CD14-positive monocyte (primary cell): ENCODE measurements at regions not wholly inside any gene's neighbourhood (a gene's known extent, or its start where the extent isn't known, plus 50 kb on each side); places are given as distances from the start of the nearest gene placed in this dataset.

Source experiments
- DNase-seq, 3 donors: peaks; one replicate each; pipeline ENCODE4 v3.0.0-alpha.2; 2011 to 2022
- H2AFZ ChIP-seq: 2 replicates; pipeline ENCODE4 v1.6.0; 2012; ENCODE audit warnings: mild to moderate bottlenecking, low read depth, low read length, inconsistent platforms; ENCODE audit not compliant: insufficient read depth, poor library complexity, severe bottlenecking
- H3K27ac ChIP-seq, 2 donors: 1 replicate in 1 of 2; 2 replicates in 1 of 2; pipeline ENCODE4 v1.5.1; 2012 to 2013; ENCODE audit warnings: low read length in 2 of 2, control low read depth in 1 of 2, inconsistent platforms in 1 of 2, low read depth in 1 of 2, mild to moderate bottlenecking in 1 of 2
- H3K27me3 ChIP-seq, 2 donors: one replicate each; pipeline versions ENCODE4 v1.6.0 to v1.6.1; 2011 to 2013; ENCODE audit warnings: low read length in 2 of 2; ENCODE audit not compliant: control insufficient read depth in 2 of 2, insufficient read depth in 2 of 2
- H3K36me3 ChIP-seq, 2 donors: replicated peaks in 1 of 2; 1 replicate in 1 of 2; 2 replicates in 1 of 2; pipeline versions ENCODE4 v1.5.1 to v1.6.1; 2012 to 2013; ENCODE audit warnings: low read length in 2 of 2, control low read depth in 1 of 2, inconsistent platforms in 1 of 2, mild to moderate bottlenecking in 1 of 2; ENCODE audit not compliant: insufficient read depth in 2 of 2, control insufficient read depth in 1 of 2
- H3K4me1 ChIP-seq, 2 donors: 1 replicate in 1 of 2; 2 replicates in 1 of 2; pipeline versions ENCODE4 v1.5.1 to v1.6.1; 2012 to 2013; ENCODE audit warnings: low read length in 2 of 2, control low read depth in 1 of 2, inconsistent platforms in 1 of 2, mild to moderate bottlenecking in 1 of 2, moderate library complexity in 1 of 2; ENCODE audit not compliant: insufficient read depth in 2 of 2, control insufficient read depth in 1 of 2
- H3K4me2 ChIP-seq: replicated peaks from 2 replicates; pipeline ENCODE3; 2012; ENCODE audit warnings: low read length, moderate library complexity, mild to moderate bottlenecking; ENCODE audit not compliant: poor library complexity, severe bottlenecking; ENCODE audit errors: extremely low read depth
- H3K4me3 ChIP-seq, 3 experiments: fragments of 200-600 bp in 1 of 3; sonication (generic) in 1 of 3; replicated peaks in 1 of 3; 1 replicate in 2 of 3; 2 replicates in 1 of 3; pipeline ENCODE4 v1.5.1; 2011 to 2013; ENCODE audit warnings: low read length in 3 of 3, mild to moderate bottlenecking in 3 of 3, control low read depth in 2 of 3, low read depth in 2 of 3, inconsistent platforms in 1 of 3, moderate library complexity in 1 of 3
- H3K79me2 ChIP-seq: 2 replicates; pipeline ENCODE4 v1.6.0; 2012; ENCODE audit warnings: mild to moderate bottlenecking, control low read depth, inconsistent platforms, low read length, moderate library complexity; ENCODE audit not compliant: insufficient read depth
- H3K9ac ChIP-seq: 2 replicates; pipeline ENCODE4 v1.6.0; 2017; ENCODE audit warnings: low read length, mild to moderate bottlenecking; ENCODE audit not compliant: insufficient read depth, poor library complexity, severe bottlenecking
- H3K9me3 ChIP-seq, 2 donors: replicated peaks in 1 of 2; 1 replicate in 1 of 2; 2 replicates in 1 of 2; pipeline versions ENCODE4 v1.5.1 to v1.6.1; 2012 to 2013; ENCODE audit warnings: low read length in 2 of 2, control low read depth in 1 of 2; ENCODE audit not compliant: control insufficient read depth in 1 of 2, insufficient read depth in 1 of 2
- H4K20me1 ChIP-seq: 2 replicates; pipeline ENCODE4 v1.6.0; 2012; ENCODE audit warnings: mild to moderate bottlenecking, low read length, control low read depth, moderate library complexity; ENCODE audit not compliant: insufficient read depth
- H3K27ac Mint-ChIP-seq, 7 donors: one replicate each; pipeline ENCODE4 v1.8.0; 2020; ENCODE audit warnings: mild to moderate bottlenecking in 7 of 7, mixed read lengths in 7 of 7, moderate library complexity in 6 of 7, inconsistent platforms in 2 of 7
- H3K27me3 Mint-ChIP-seq, 3 donors: one replicate each; pipeline ENCODE4 v1.8.0; 2021 to 2022; ENCODE audit warnings: low read depth in 3 of 3, mild to moderate bottlenecking in 3 of 3, mixed read lengths in 3 of 3, moderate library complexity in 3 of 3, inconsistent platforms in 1 of 3
- H3K36me3 Mint-ChIP-seq, 2 donors: one replicate each; pipeline ENCODE4 v1.8.0; 2020; ENCODE audit warnings: mixed read lengths in 2 of 2, inconsistent platforms in 1 of 2, mild to moderate bottlenecking in 1 of 2
- H3K4me1 Mint-ChIP-seq: one replicate; pipeline ENCODE4 v1.8.0; 2020; ENCODE audit warnings: mild to moderate bottlenecking, mixed read lengths
- H3K4me3 Mint-ChIP-seq, 2 donors: one replicate each; pipeline ENCODE4 v1.8.0; 2020; ENCODE audit warnings: mild to moderate bottlenecking in 2 of 2, mixed read lengths in 2 of 2, moderate library complexity in 1 of 2
- H3K9me3 Mint-ChIP-seq, 7 donors: one replicate each; pipeline ENCODE4 v1.8.0; 2020 to 2022; ENCODE audit warnings: mixed read lengths in 7 of 7, mild to moderate bottlenecking in 6 of 7, moderate library complexity in 6 of 7, inconsistent platforms in 2 of 7
- WGBS: methylation state at CpG from one replicate; pipeline ENCODE4 v1.1.5; 2013; ENCODE audit warnings: missing lambda C conversion rate; ENCODE audit not compliant: insufficient coverage; 5-methylcytosine and 5-hydroxymethylcytosine counted together
- intact Hi-C, 2 donors: fragments of 100-400 bp; cut with micrococcal nuclease; formaldehyde crosslinking; loops; one replicate each; pipeline versions ENCODE4 v1.15.0 to v1.15.1; 2023
- TF ChIP-seq, protein P1 (sequence below): fragments of 200-600 bp; IDR thresholded peaks from one replicate; pipeline ENCODE4 v1.8.0; 2022; ENCODE audit warnings: antibody characterized with exemption, mild to moderate bottlenecking

DNA sequence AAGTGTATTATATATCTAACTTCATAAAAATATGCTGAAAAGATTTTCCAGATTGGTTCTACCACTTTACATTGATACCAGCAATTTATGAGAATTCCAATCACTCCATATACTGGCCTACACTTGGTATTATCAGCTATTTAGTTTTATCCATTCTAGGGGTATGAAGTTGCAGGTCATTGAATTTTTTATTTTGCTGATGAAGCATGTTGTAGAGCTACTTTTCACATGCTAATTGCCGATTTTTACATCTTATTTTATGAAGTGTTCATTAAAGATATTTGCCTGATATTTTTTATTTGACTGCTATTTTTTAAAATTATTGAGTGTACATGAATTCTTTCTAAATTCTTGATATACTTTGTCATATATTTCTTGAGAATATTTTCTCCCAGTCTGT, 542.1 kb downstream of the ADCYAP1 start:
- Histone ChIP-seq H3K9ac (no peak overlapping the region), H3K27ac (no peak overlapping the region), H3K4me2 (no peak overlapping the region), H3K9me3 (peaks cover 13 to 14% of the 10 kb centered on the region in 2 donors), H4K20me1 (no peaks in the 10 kb centered on the region), H3K4me1 (no peaks in the 10 kb centered on the region), H3K27me3 (no peaks in the 10 kb centered on the region), H2AFZ (no peak overlapping the region), H3K4me3 (no peak overlapping the region), H3K79me2 (no peaks in the 10 kb centered on the region), H3K36me3 (no peaks in the 10 kb centered on the region)
- intact Hi-C loops: no loop called here
- no peak for DNase-seq
- H3K27me3 Mint-ChIP-seq: peaks cover 0 to 1% (median 0%) of the 10 kb centered on the region in 3 donors
- H3K4me1 Mint-ChIP-seq: no peaks in the 10 kb centered on the region
- no peak overlapping the region for H3K4me3 Mint-ChIP-seq
- WGBS: no CpG with 5 or more reads among the region's 1 CpG
- peaks cover 0 to 11% (median 8%) of the 10 kb centered on the region in 7 donors for H3K9me3 Mint-ChIP-seq
- no peak overlapping the region for H3K27ac Mint-ChIP-seq
- no peaks in the 10 kb centered on the region for H3K36me3 Mint-ChIP-seq
- TF ChIP-seq, protein P1, sequence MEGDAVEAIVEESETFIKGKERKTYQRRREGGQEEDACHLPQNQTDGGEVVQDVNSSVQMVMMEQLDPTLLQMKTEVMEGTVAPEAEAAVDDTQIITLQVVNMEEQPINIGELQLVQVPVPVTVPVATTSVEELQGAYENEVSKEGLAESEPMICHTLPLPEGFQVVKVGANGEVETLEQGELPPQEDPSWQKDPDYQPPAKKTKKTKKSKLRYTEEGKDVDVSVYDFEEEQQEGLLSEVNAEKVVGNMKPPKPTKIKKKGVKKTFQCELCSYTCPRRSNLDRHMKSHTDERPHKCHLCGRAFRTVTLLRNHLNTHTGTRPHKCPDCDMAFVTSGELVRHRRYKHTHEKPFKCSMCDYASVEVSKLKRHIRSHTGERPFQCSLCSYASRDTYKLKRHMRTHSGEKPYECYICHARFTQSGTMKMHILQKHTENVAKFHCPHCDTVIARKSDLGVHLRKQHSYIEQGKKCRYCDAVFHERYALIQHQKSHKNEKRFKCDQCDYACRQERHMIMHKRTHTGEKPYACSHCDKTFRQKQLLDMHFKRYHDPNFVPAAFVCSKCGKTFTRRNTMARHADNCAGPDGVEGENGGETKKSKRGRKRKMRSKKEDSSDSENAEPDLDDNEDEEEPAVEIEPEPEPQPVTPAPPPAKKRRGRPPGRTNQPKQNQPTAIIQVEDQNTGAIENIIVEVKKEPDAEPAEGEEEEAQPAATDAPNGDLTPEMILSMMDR: no peak

GRCh38 chr18:1452821-1453220, 548.1 kb downstream of the ADCYAP1 start:
- Histone ChIP-seq H3K4me1 (no peaks in the 10 kb centered on the region), H3K27me3 (no peaks in the 10 kb centered on the region), H4K20me1 (no peaks in the 10 kb centered on the region), H3K4me2 (no peak overlapping the region), H3K4me3 (no peak overlapping the region), H3K36me3 (no peaks in the 10 kb centered on the region), H3K27ac (no peak overlapping the region), H3K79me2 (no peaks in the 10 kb centered on the region), H3K9ac (no peak overlapping the region), H2AFZ (no peak overlapping the region), H3K9me3 (peaks cover 18 to 24% of the 10 kb centered on the region in 2 donors)
- H3K4me1 Mint-ChIP-seq: no peaks in the 10 kb centered on the region
- no peaks in the 10 kb centered on the region for H3K36me3 Mint-ChIP-seq
- H3K27me3 Mint-ChIP-seq: peaks cover 0 to 1% (median 0%) of the 10 kb centered on the region in 3 donors
- H3K4me3 Mint-ChIP-seq: no peak overlapping the region
- peaks cover 2 to 24% (median 16%) of the 10 kb centered on the region in 7 donors for H3K9me3 Mint-ChIP-seq
- DNase-seq: no peak
- TF ChIP-seq, protein P1: no peak
- H3K27ac Mint-ChIP-seq: no peak overlapping the region
- whole genome bisulfite sequencing: no CpG with 5 or more reads among the region's 1 CpG
- intact Hi-C loops: no loop called here
